OCI-LY7 (cell line): ENCODE measurements at regions not wholly inside any gene's neighbourhood (a gene's known extent, or its start where the extent isn't known, plus 50 kb on each side); places are given as distances from the start of the nearest gene placed in this dataset.

Experiments
- BruUV-seq: library from RNA; stranded (reverse); fragments of 400-500 nt; replicated peaks from 2 replicates; lab custom pipeline; 2021; lab: Mats Ljungman, UMichigan
- CTCF ChIA-PET: fragments of 300-600 bp; sonication (Branson Sonifier 250); formaldehyde crosslinking; loops from one replicate; lab custom pipeline; 2022; ENCODE audit warnings: antibody characterized with exemption; ENCODE audit not compliant: unreplicated experiment; lab: Charles Lee
- POLR2A ChIA-PET: fragments of 300-600 bp; sonication (Branson Sonifier 250); formaldehyde crosslinking; loops from one replicate; lab custom pipeline; 2022; ENCODE audit warnings: antibody characterized with exemption; lab: Charles Lee
- DNase-seq: peaks from one replicate; pipeline ENCODE4 v3.0.0-alpha.2; 2015; ENCODE audit warnings: low spot score
- H2AFZ ChIP-seq: fragments of 200-600 bp; sonication (generic), shearing (Covaris generic); 2 replicates; pipeline ENCODE4 v1.6.1; 2014; ENCODE audit warnings: mild to moderate bottlenecking, antibody characterized with exemption, low read length, moderate library complexity
- H3K27ac ChIP-seq: fragments of 200-600 bp; sonication (generic); 2 replicates; pipeline ENCODE4 v1.5.1; 2014; ENCODE audit warnings: mixed run types, low read depth, mild to moderate bottlenecking, moderate library complexity, low read length, inconsistent platforms; ENCODE audit not compliant: poor library complexity, severe bottlenecking
- H3K36me3 ChIP-seq: fragments of 200-600 bp; sonication (generic); 2 replicates; pipeline ENCODE4 v1.6.1; 2014; ENCODE audit warnings: mild to moderate bottlenecking, antibody characterized with exemption, low read length, moderate library complexity, mixed read lengths; ENCODE audit not compliant: insufficient read depth
- H3K4me1 ChIP-seq: fragments of 200-600 bp; sonication (generic); 2 replicates; pipeline ENCODE4 v1.5.1; 2014; ENCODE audit warnings: mild to moderate bottlenecking, low read length; ENCODE audit not compliant: insufficient read depth, poor library complexity, severe bottlenecking
- H3K4me2 ChIP-seq: fragments of 200-600 bp; sonication (generic); 2 replicates; pipeline ENCODE4 v1.6.1; 2014; ENCODE audit warnings: mild to moderate bottlenecking, low read length
- H3K4me3 ChIP-seq: fragments of 200-600 bp; sonication (generic); 2 replicates; pipeline ENCODE4 v1.5.1; 2014; ENCODE audit warnings: mild to moderate bottlenecking, low read depth, low read length; ENCODE audit not compliant: poor library complexity, severe bottlenecking
- H3K79me2 ChIP-seq: fragments of 200-600 bp; sonication (generic); 2 replicates; pipeline ENCODE4 v1.6.1; 2016; ENCODE audit warnings: low read depth, mild to moderate bottlenecking, low read length, moderate library complexity, mixed read lengths; ENCODE audit not compliant: insufficient read depth
- H3K9me2 ChIP-seq: fragments of 200-600 bp; sonication (generic); 2 replicates; pipeline ENCODE4 v1.6.1; 2016; ENCODE audit warnings: mild to moderate bottlenecking, low read length, mixed read lengths; ENCODE audit not compliant: insufficient read depth
- H3K9me3 ChIP-seq: fragments of 200-600 bp; sonication (generic); 2 replicates; pipeline ENCODE4 v1.6.1; 2014; ENCODE audit warnings: mild to moderate bottlenecking, mixed run types, low read length, mixed read lengths
- H4K20me1 ChIP-seq: fragments of 200-600 bp; sonication (generic); 2 replicates; pipeline ENCODE4 v1.6.1; 2014; ENCODE audit warnings: mild to moderate bottlenecking, antibody characterized with exemption, low read length, moderate library complexity, mixed read lengths; ENCODE audit not compliant: insufficient read depth
- EZH2phosphoT487 ChIP-seq: fragments of 200-600 bp; sonication (generic); IDR thresholded peaks from 2 replicates; pipeline ENCODE4 v1.6.1; 2018; ENCODE audit warnings: low read depth, borderline replicate concordance, mild to moderate bottlenecking, mixed run types, antibody characterized with exemption, low read length, moderate library complexity, mixed read lengths
- intact Hi-C: fragments of 100-400 bp; cut with micrococcal nuclease; formaldehyde crosslinking; loops from one replicate; pipeline ENCODE4 v1.10.0; 2022; ENCODE audit not compliant: unreplicated experiment
- TF ChIP-seq, protein P1 (sequence below): fragments of 200-600 bp; sonication (generic); conservative IDR thresholded peaks from 2 replicates; pipeline ENCODE4 v1.5.1; 2014; ENCODE audit warnings: mild to moderate bottlenecking, antibody characterized with exemption, low read length, moderate library complexity, mixed read lengths

- Histone ChIP-seq H2AFZ (no peak overlapping the region), H3K79me2 (no peaks in the 10 kb centered on the region), H3K9me3 (no peaks in the 10 kb centered on the region), H3K4me1 (no peaks in the 10 kb centered on the region), H3K9me2 (no peaks in the 10 kb centered on the region), H3K27ac (no peak overlapping the region), H4K20me1 (no peaks in the 10 kb centered on the region), H3K36me3 (no peaks in the 10 kb centered on the region), H3K4me2 (no peak overlapping the region), H3K4me3 (no peak overlapping the region)
- intact Hi-C loops: no loop called here
- BruUV-seq: no TSS peak
- TF ChIP-seq, protein P1, sequence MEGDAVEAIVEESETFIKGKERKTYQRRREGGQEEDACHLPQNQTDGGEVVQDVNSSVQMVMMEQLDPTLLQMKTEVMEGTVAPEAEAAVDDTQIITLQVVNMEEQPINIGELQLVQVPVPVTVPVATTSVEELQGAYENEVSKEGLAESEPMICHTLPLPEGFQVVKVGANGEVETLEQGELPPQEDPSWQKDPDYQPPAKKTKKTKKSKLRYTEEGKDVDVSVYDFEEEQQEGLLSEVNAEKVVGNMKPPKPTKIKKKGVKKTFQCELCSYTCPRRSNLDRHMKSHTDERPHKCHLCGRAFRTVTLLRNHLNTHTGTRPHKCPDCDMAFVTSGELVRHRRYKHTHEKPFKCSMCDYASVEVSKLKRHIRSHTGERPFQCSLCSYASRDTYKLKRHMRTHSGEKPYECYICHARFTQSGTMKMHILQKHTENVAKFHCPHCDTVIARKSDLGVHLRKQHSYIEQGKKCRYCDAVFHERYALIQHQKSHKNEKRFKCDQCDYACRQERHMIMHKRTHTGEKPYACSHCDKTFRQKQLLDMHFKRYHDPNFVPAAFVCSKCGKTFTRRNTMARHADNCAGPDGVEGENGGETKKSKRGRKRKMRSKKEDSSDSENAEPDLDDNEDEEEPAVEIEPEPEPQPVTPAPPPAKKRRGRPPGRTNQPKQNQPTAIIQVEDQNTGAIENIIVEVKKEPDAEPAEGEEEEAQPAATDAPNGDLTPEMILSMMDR: no peak
- no peak for TF ChIP-seq EZH2phosphoT487
- DNase-seq: no peak
- ChIA-PET CTCF (no interaction called here), POLR2A (no interaction called here)
Measured at GRCh38 chr12:124691429-124691828, 124.0 kb upstream of the NCOR2 start.

DNA sequence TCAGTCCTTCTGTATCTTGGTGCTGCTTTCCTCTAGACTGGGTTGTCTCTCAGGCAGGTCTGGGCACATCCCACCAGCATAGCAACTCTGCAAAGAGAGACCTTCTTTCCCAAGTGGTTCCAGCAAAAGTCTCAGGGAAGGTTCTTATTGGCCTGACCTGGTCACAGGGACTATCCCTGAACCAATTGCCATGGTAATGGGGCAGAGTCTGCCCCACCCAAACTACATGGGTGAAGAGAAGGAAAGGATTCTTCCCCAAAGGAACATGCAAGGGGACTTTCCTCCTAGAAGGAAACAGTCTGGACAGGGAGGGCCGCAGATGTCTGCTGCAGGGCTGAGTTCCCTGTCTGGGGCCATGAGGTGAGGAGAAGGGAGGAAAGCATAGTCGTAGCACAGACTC, 122.2 kb upstream of the NCOR2 start:
- H3K27ac ChIP-seq: no peak overlapping the region
- ChIA-PET POLR2A (no interaction called here), CTCF (no interaction called here)
- DNase-seq: no peak
- intact Hi-C loops: no loop called here
- H3K9me3 ChIP-seq: no peaks in the 10 kb centered on the region
- no peak for TF ChIP-seq EZH2phosphoT487
- TF ChIP-seq, protein P1: no peak
- no peak overlapping the region for H3K4me2 ChIP-seq
- no peak overlapping the region for H3K4me3 ChIP-seq
- no TSS peak for BruUV-seq
- H3K4me1 ChIP-seq: no peaks in the 10 kb centered on the region
- no peaks in the 10 kb centered on the region for H3K9me2 ChIP-seq
- no peaks in the 10 kb centered on the region for H3K36me3 ChIP-seq
- H3K79me2 ChIP-seq: no peaks in the 10 kb centered on the region
- no peak overlapping the region for H2AFZ ChIP-seq
- H4K20me1 ChIP-seq: no peaks in the 10 kb centered on the region

- no peak for TF ChIP-seq EZH2phosphoT487
- TF ChIP-seq, protein P1: no peak
- BruUV-seq: no TSS peak
- no peaks in the 10 kb centered on the region for H3K9me2 ChIP-seq
- H2AFZ ChIP-seq: no peak overlapping the region
- no peak overlapping the region for H3K4me2 ChIP-seq
- H3K27ac ChIP-seq: no peak overlapping the region
- H3K36me3 ChIP-seq: no peaks in the 10 kb centered on the region
- no peaks in the 10 kb centered on the region for H3K79me2 ChIP-seq
- CTCF ChIA-PET: no interaction called here
- POLR2A ChIA-PET: interaction anchor here (0.6 kb wide), 1 partner anchor 69 kb away, joined by 3 read pairs; no protein-coding TSS in a partner anchor
- H3K4me1 ChIP-seq: no peaks in the 10 kb centered on the region
- DNase-seq: no peak
- H4K20me1 ChIP-seq: no peaks in the 10 kb centered on the region
- no peaks in the 10 kb centered on the region for H3K9me3 ChIP-seq
- intact Hi-C loops: no loop called here
- H3K4me3 ChIP-seq: no peak overlapping the region
Measured at GRCh38 chr12:124688356-124688992, 121.1 kb upstream of the NCOR2 start.
